Nephron (organoid): ENCODE measurements at regions not wholly inside any gene's neighbourhood (a gene's known extent, or its start where the extent isn't known, plus 50 kb on each side); places are given as distances from the start of the nearest gene placed in this dataset.

Experiments used
- H3K27ac Mint-ChIP-seq, 3 experiments: 2 replicates each; pipeline ENCODE4 v1.8.0; 2020; ENCODE audit warnings: mixed read lengths in 3 of 3, mild to moderate bottlenecking in 2 of 3, moderate library complexity in 1 of 3
- H3K27me3 Mint-ChIP-seq: 2 replicates; pipeline ENCODE4 v1.8.0; 2021; ENCODE audit warnings: low read depth, mild to moderate bottlenecking, moderate library complexity, mixed read lengths
- H3K36me3 Mint-ChIP-seq: 2 replicates; pipeline ENCODE4 v1.8.0; 2020; ENCODE audit warnings: low read depth, mixed read lengths
- H3K4me1 Mint-ChIP-seq: 2 replicates; pipeline ENCODE4 v1.8.0; 2020; ENCODE audit warnings: mixed read lengths
- H3K4me3 Mint-ChIP-seq, 3 experiments: 2 replicates each; pipeline ENCODE4 v1.8.0; 2020; ENCODE audit warnings: mild to moderate bottlenecking in 3 of 3, mixed read lengths in 3 of 3, moderate library complexity in 2 of 3
- H3K9me3 Mint-ChIP-seq: 2 replicates; pipeline ENCODE4 v1.8.0; 2020; ENCODE audit warnings: mixed read lengths
- TF ChIP-seq, protein P1 (sequence below), 3 experiments: fragments of 200-600 bp; sonication (generic); IDR thresholded peaks; one replicate each; pipeline ENCODE4 v1.5.0; 2021; ENCODE audit warnings: antibody characterized with exemption in 3 of 3; ENCODE audit not compliant: unreplicated experiment in 3 of 3

DNA sequence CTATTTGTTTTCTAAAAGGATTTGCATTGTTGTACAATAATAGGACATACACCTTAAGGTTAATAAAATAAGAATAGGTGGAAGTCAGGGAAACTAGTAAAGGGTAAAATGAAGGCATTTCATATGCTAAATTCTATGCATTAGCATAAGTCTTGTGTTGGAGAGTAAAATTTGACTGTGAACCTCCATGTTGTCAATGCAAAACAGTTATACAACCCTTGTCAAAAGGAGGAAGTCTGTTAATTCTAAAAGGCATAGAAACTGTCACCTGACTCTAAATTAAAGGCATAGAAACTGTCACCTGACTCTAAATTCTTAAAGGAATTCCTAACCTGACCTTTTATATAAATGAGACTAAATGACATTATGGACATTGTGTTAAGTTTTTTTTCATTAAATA lies 291.8 kb downstream of the OLFM3 start:
- H3K4me1 Mint-ChIP-seq: no peaks in the 10 kb centered on the region
- H3K36me3 Mint-ChIP-seq: no peaks in the 10 kb centered on the region
- H3K27ac Mint-ChIP-seq: no peak overlapping the region
- TF ChIP-seq, protein P1, sequence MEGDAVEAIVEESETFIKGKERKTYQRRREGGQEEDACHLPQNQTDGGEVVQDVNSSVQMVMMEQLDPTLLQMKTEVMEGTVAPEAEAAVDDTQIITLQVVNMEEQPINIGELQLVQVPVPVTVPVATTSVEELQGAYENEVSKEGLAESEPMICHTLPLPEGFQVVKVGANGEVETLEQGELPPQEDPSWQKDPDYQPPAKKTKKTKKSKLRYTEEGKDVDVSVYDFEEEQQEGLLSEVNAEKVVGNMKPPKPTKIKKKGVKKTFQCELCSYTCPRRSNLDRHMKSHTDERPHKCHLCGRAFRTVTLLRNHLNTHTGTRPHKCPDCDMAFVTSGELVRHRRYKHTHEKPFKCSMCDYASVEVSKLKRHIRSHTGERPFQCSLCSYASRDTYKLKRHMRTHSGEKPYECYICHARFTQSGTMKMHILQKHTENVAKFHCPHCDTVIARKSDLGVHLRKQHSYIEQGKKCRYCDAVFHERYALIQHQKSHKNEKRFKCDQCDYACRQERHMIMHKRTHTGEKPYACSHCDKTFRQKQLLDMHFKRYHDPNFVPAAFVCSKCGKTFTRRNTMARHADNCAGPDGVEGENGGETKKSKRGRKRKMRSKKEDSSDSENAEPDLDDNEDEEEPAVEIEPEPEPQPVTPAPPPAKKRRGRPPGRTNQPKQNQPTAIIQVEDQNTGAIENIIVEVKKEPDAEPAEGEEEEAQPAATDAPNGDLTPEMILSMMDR (IDR thresholded peaks at IDR 0.05; ENCODE audit: unreplicated experiment in 3 of 3): no peak
- no peak overlapping the region for H3K4me3 Mint-ChIP-seq
- H3K9me3 Mint-ChIP-seq: no peaks in the 10 kb centered on the region
- H3K27me3 Mint-ChIP-seq: no peaks in the 10 kb centered on the region

DNA sequence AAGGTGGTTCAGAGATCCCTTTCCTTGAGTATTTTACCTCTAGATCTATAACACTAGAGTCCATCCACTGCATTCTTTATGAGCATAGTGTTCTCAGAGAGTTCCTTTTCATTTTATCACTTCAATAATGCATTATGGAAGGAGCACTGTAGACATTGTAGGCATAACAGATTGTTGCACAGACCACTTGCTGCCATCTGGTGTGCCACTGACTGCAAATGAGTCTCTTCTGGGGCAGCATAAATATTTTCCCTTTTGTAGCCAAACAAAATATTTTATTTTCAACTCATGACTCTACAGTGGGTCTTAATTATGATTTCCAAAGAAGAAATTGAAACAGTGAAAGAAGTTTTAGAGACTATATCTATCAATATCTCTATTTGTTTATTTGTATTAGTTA lies 290.4 kb downstream of the OLFM3 start:
- H3K36me3 Mint-ChIP-seq: no peaks in the 10 kb centered on the region
- H3K9me3 Mint-ChIP-seq: no peaks in the 10 kb centered on the region
- TF ChIP-seq, protein P1 (IDR thresholded peaks at IDR 0.05; ENCODE audit: unreplicated experiment in 3 of 3): no peak
- no peaks in the 10 kb centered on the region for H3K27me3 Mint-ChIP-seq
- H3K4me3 Mint-ChIP-seq: no peak overlapping the region
- no peak overlapping the region for H3K27ac Mint-ChIP-seq
- no peaks in the 10 kb centered on the region for H3K4me1 Mint-ChIP-seq

DNA sequence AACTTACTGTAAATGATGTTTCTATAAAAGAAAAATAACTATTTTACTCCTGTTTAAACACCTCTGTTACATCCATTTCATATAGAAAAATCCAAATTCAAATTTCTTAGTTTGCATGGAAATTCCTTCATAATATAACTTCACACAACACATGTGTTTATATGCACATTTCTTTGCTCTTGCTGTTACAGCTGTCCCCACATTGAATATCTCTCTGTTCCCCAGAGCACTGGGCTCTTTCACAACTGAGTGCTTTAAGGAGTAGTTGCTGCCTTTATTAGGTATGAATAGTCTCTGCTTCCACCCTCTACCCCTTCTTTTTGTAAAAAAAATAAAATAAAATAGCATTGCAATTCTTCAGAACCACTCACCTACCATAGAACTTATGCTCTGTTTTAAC lies 287.0 kb downstream of the OLFM3 start:
- H3K27me3 Mint-ChIP-seq: no peaks in the 10 kb centered on the region
- H3K36me3 Mint-ChIP-seq: no peaks in the 10 kb centered on the region
- H3K27ac Mint-ChIP-seq: no peak overlapping the region
- no peak overlapping the region for H3K4me3 Mint-ChIP-seq
- H3K9me3 Mint-ChIP-seq: no peaks in the 10 kb centered on the region
- H3K4me1 Mint-ChIP-seq: no peaks in the 10 kb centered on the region
- TF ChIP-seq, protein P1 (IDR thresholded peaks at IDR 0.05; ENCODE audit: unreplicated experiment in 3 of 3): no peak

DNA sequence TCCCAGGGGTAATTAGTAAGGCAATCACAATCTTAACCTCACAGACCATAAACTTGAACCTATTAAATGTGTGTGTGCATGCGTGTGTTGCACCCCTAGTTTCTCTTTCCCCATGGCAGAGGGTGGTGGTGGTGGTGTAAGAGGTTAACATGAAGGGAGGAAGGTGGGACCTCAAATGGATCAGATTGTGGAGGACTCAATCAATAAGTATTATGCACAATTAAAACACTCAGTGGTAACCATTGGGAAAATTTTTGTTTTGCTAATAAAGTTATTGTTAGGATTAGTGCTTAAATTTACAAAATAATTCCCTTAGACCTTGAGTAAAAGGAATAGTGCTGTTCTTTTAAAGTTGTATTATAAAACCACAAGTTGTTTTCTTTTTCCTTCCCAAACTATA lies 283.0 kb downstream of the OLFM3 start:
- Mint-ChIP-seq H3K27ac (no peak overlapping the region), H3K27me3 (no peaks in the 10 kb centered on the region), H3K4me1 (no peaks in the 10 kb centered on the region), H3K36me3 (no peaks in the 10 kb centered on the region), H3K4me3 (no peak overlapping the region), H3K9me3 (no peaks in the 10 kb centered on the region)
- TF ChIP-seq, protein P1 (IDR thresholded peaks at IDR 0.05; ENCODE audit: unreplicated experiment in 3 of 3): no peak

- no peaks in the 10 kb centered on the region for H3K9me3 Mint-ChIP-seq
- H3K27me3 Mint-ChIP-seq: no peaks in the 10 kb centered on the region
- peaks cover 4% of the 10 kb centered on the region for H3K4me1 Mint-ChIP-seq
- no peak overlapping the region for H3K27ac Mint-ChIP-seq
- H3K4me3 Mint-ChIP-seq: no peak overlapping the region
- no peaks in the 10 kb centered on the region for H3K36me3 Mint-ChIP-seq
- TF ChIP-seq, protein P1 (IDR thresholded peaks at IDR 0.05; ENCODE audit: unreplicated experiment in 3 of 3): no peak
Observed at GRCh38 chr1:101723415-101723814, 273.3 kb downstream of the OLFM3 start.

GRCh38 chr1:101728029-101728428 lies 268.7 kb downstream of the OLFM3 start:
- Mint-ChIP-seq H3K4me3 (no peak overlapping the region), H3K9me3 (no peaks in the 10 kb centered on the region), H3K4me1 (peaks cover 4% of the 10 kb centered on the region), H3K27ac (no peak overlapping the region), H3K36me3 (no peaks in the 10 kb centered on the region), H3K27me3 (no peaks in the 10 kb centered on the region)
- TF ChIP-seq, protein P1 (IDR thresholded peaks at IDR 0.05; ENCODE audit: unreplicated experiment in 3 of 3): no peak
